Hematopoietic multipotent progenitor cell treated with erythropoietin and hydrocortisone succinate and interleukin-3 and kit ligand, for 4 days (in vitro differentiated cells): ENCODE measurements at regions not wholly inside any gene's neighbourhood (a gene's known extent, or its start where the extent isn't known, plus 50 kb on each side); places are given as distances from the start of the nearest gene placed in this dataset.
"Not testable (repeated sequence)": the region's sequence is repeated elsewhere in the genome, so short reads cannot be mapped to it uniquely, and the experiment has no call there.

Experiments used
- DNase-seq: peaks from one replicate; pipeline ENCODE4 v3.0.0-alpha.2; 2015

GRCh38 chr11:79506734-79507344 lies 66.0 kb upstream of the TENM4 start:
- peak; percentile 1 for DNase-seq

DNA sequence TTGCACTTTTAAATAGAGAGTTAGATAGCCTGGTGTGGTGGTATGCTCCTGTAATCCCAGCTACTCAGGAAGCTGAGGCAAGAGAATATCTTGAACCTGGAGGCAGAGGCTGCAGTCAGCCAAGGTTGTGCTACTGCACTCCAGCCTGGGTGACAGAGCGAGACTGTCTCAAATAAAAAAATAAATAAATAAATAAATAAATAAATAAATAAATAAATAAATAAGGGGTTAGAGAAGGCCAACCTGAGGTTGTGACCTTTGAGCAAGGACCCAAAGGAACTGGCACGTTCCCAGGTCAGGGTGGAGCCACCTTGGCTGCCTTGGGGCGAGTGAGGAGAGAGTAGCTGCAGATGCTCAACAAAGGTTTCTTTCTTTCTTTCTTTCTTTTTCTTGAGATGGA lies 65.3 kb upstream of the TENM4 start:
- DNase-seq: no peak

GRCh38 chr11:79503028-79503427 lies 62.2 kb upstream of the TENM4 start:
- DNase-seq: no peak

DNA sequence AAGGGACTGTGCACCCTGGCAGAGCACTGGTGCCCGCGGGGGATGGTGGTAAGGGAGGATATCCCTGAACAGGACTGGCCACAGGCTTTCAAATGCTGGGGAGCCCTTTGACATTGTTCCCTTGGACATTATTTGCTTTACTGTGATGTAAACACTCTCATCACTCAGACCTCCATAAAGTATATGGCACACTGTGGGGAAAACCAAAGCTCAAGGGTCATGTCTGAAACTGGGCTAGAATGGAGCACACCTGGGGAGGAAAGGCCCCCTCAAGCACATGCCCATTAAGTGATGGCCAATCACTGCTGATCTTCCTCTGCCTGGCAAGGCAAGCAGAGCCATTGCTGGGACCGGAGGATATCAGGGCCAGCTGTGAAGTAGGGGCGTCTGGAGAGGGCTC lies 60.9 kb upstream of the TENM4 start:
- DNase-seq: no peak

DNA sequence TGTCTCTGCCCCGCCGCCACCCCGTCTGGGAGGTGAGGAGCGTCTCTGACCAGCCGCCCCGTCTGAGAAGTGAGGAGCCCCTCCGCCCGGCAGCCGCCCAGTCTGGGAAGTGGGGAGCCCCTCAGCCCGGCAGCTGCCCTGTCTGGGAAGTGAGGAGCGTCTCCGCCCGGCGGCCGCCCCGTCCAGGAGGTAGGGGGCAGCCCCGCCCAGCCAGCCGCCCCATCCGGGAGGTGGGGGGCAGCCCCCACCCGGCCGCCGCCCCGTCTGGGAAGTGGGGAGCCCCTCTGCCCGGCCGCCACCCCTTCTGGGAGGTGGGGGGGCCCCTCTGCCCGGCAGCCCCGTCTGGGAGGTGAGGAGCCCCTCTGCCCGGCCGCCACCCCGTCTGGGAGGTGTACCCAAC lies 59.1 kb upstream of the TENM4 start:
- not testable (repeated sequence) for DNase-seq

DNA sequence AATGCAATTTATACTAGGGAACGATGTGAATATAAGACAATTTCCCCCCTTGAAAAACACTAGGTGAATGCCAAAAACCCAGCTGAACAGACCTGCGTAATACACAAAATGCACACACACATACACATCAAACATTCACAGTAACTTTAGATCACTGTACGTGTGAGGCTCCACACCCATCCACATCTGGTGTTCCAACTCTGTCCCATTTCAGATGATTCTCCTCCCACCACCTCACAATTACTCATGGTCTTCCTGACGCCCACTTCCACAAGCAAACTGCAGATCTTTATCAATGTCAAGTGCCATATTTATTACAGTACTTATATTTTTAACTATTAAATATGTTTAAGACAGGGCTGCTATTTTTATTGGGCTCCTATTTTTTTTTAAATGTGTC lies 57.8 kb upstream of the TENM4 start:
- DNase-seq: no peak

- DNase-seq: peak; percentile 73
These were observed 52.8 kb upstream of the TENM4 start for GRCh38 chr11:79493555-79494171.

DNA sequence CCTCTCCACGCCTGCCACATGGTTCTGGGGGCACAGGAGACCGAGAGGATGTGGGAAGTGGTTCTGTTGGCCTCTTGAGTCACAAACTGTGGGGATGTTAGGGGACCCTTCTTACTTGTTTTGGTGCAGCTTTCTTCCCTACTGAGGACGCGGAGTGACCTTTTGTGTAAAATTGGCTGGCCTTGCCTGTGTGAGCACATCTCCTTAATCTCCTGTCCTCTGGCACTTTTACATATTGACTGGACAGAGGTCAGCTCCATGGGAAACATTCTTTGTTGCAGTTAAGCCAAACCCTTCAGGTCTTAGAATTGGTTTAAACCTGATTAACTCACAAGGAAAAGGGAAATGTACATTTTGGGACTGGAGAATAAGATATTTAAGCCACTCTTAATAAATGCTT lies 51.2 kb upstream of the TENM4 start:
- DNase-seq: no peak
